ENCODE measurements at regions not wholly inside any gene's neighbourhood (a gene's known extent, or its start where the extent isn't known, plus 50 kb on each side); places are given as distances from the start of the nearest gene placed in this dataset.
"Not testable (repeated sequence)": the region's sequence is repeated elsewhere in the genome, so short reads cannot be mapped to it uniquely, and the experiment has no call there.

GRCh38 chr12:102669056-102669455 is 188.7 kb upstream of the IGF1 start:
- no peak overlapping the region for H3K4me3 ChIP-seq (ENCODE audit: low read length)
- DNase-seq (ENCODE audit: low read depth): no peak
- TF ChIP-seq, protein P1, sequence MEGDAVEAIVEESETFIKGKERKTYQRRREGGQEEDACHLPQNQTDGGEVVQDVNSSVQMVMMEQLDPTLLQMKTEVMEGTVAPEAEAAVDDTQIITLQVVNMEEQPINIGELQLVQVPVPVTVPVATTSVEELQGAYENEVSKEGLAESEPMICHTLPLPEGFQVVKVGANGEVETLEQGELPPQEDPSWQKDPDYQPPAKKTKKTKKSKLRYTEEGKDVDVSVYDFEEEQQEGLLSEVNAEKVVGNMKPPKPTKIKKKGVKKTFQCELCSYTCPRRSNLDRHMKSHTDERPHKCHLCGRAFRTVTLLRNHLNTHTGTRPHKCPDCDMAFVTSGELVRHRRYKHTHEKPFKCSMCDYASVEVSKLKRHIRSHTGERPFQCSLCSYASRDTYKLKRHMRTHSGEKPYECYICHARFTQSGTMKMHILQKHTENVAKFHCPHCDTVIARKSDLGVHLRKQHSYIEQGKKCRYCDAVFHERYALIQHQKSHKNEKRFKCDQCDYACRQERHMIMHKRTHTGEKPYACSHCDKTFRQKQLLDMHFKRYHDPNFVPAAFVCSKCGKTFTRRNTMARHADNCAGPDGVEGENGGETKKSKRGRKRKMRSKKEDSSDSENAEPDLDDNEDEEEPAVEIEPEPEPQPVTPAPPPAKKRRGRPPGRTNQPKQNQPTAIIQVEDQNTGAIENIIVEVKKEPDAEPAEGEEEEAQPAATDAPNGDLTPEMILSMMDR (conservative IDR thresholded peaks at IDR 0.05; ENCODE audit: low read depth, low read length): no peak

- not testable (repeated sequence) for H3K4me3 ChIP-seq (ENCODE audit: low read length); DNase-seq (ENCODE audit: low read depth)
Measured at GRCh38 chr12:102666176-102666575, 185.8 kb upstream of the IGF1 start.

- DNase-seq (ENCODE audit: low read depth): no peak
- TF ChIP-seq, protein P1 (conservative IDR thresholded peaks at IDR 0.05; ENCODE audit: low read depth, low read length): peak; percentile 40
- no peak overlapping the region for H3K4me3 ChIP-seq (ENCODE audit: low read length)
Measured at GRCh38 chr12:102659200-102659911, 179.0 kb upstream of the IGF1 start.

GRCh38 chr12:102653406-102653805 is 173.0 kb upstream of the IGF1 start:
- H3K4me3 ChIP-seq (ENCODE audit: low read length): no peak overlapping the region
- TF ChIP-seq, protein P1 (conservative IDR thresholded peaks at IDR 0.05; ENCODE audit: low read depth, low read length): no peak
- no peak for DNase-seq (ENCODE audit: low read depth)

- no peak for DNase-seq (ENCODE audit: low read depth)
- TF ChIP-seq, protein P1 (conservative IDR thresholded peaks at IDR 0.05; ENCODE audit: low read depth, low read length): no peak
- H3K4me3 ChIP-seq (ENCODE audit: low read length): no peak overlapping the region
Measured at GRCh38 chr12:102652645-102653313, 172.4 kb upstream of the IGF1 start.

- no peak for DNase-seq (ENCODE audit: low read depth)
- H3K4me3 ChIP-seq (ENCODE audit: low read length): no peak overlapping the region
Measured at GRCh38 chr12:102645968-102646367, 165.6 kb upstream of the IGF1 start.

GRCh38 chr12:102643879-102644575 is 163.7 kb upstream of the IGF1 start:
- TF ChIP-seq, protein P1 (conservative IDR thresholded peaks at IDR 0.05; ENCODE audit: low read depth, low read length): no peak
- no peak overlapping the region for H3K4me3 ChIP-seq (ENCODE audit: low read length)
- no peak for DNase-seq (ENCODE audit: low read depth)

More at GRCh38 chr12:102645968-102646367, 165.6 kb upstream of the IGF1 start:
- TF ChIP-seq, protein P1 (conservative IDR thresholded peaks at IDR 0.05; ENCODE audit: low read depth, low read length): no peak
